Tibial nerve (tissue), 4 donors: ENCODE measurements at regions not wholly inside any gene's neighbourhood (a gene's known extent, or its start where the extent isn't known, plus 50 kb on each side); places are given as distances from the start of the nearest gene placed in this dataset.

Source experiments
- EP300 ChIP-seq, 2 donors: sonication (generic); formaldehyde crosslinking; IDR thresholded peaks; one replicate each; pipeline ENCODE4 v1.6.1; 2017; ENCODE audit warnings: antibody characterized with exemption in 2 of 2, mild to moderate bottlenecking in 1 of 2
- POLR2A ChIP-seq, 2 donors: fragments of 450-650 bp; IDR thresholded peaks; one replicate each; pipeline ENCODE4 v1.6.1; 2017; ENCODE audit warnings: antibody characterized with exemption in 2 of 2, mild to moderate bottlenecking in 2 of 2, moderate library complexity in 2 of 2
- TF ChIP-seq, protein P1 (sequence below), 5 experiments: fragments of 200-600 bp in 3 of 5; fragments of 450-650 bp in 2 of 5; sonication (generic) in 3 of 5; IDR thresholded peaks; one replicate each; pipeline ENCODE4 v1.5.1; 2016 to 2019; ENCODE audit warnings: antibody characterized with exemption in 5 of 5, mild to moderate bottlenecking in 3 of 5, moderate library complexity in 2 of 5

DNA sequence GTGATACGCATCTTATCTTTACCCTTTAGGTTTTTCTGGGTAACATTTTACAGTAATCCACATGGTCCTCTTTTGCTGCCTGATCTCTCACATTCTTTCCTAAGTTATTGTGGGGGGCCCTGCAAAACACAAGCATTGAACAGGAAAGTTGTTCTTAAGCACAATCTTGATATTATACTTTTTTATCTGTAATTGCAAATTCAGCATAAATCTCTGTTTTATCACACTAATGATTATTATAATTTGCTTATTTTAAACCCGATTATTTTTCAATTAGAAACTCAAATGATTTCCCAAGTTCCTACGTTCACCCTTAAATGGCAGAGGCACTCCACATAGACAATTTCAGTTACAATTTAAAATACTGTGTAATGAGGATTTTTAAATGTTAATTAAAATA, 386.0 kb upstream of the GYPC start:
- TF ChIP-seq, protein P1, sequence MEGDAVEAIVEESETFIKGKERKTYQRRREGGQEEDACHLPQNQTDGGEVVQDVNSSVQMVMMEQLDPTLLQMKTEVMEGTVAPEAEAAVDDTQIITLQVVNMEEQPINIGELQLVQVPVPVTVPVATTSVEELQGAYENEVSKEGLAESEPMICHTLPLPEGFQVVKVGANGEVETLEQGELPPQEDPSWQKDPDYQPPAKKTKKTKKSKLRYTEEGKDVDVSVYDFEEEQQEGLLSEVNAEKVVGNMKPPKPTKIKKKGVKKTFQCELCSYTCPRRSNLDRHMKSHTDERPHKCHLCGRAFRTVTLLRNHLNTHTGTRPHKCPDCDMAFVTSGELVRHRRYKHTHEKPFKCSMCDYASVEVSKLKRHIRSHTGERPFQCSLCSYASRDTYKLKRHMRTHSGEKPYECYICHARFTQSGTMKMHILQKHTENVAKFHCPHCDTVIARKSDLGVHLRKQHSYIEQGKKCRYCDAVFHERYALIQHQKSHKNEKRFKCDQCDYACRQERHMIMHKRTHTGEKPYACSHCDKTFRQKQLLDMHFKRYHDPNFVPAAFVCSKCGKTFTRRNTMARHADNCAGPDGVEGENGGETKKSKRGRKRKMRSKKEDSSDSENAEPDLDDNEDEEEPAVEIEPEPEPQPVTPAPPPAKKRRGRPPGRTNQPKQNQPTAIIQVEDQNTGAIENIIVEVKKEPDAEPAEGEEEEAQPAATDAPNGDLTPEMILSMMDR (IDR thresholded peaks at IDR 0.05) = no peak
- TF ChIP-seq POLR2A (IDR thresholded peaks at IDR 0.05) (no peak), EP300 (IDR thresholded peaks at IDR 0.05) (no peak)
